NT2/D1 (cell line): ENCODE measurements at regions not wholly inside any gene's neighbourhood (a gene's known extent, or its start where the extent isn't known, plus 50 kb on each side); places are given as distances from the start of the nearest gene placed in this dataset.

Experiments
- SUZ12 ChIP-seq: IDR thresholded peaks from 2 replicates; pipeline ENCODE4 v1.6.1; 2011; ENCODE audit not compliant: insufficient read length, insufficient read depth; ENCODE audit errors: extremely low read depth
- YY1 ChIP-seq: IDR thresholded peaks from 2 replicates; pipeline ENCODE4 v1.6.1; 2011; ENCODE audit not compliant: insufficient read length, insufficient read depth
- ZNF274 ChIP-seq: IDR thresholded peaks from 2 replicates; pipeline ENCODE4 v1.6.1; 2011; ENCODE audit warnings: mild to moderate bottlenecking, low read depth, low read length

DNA sequence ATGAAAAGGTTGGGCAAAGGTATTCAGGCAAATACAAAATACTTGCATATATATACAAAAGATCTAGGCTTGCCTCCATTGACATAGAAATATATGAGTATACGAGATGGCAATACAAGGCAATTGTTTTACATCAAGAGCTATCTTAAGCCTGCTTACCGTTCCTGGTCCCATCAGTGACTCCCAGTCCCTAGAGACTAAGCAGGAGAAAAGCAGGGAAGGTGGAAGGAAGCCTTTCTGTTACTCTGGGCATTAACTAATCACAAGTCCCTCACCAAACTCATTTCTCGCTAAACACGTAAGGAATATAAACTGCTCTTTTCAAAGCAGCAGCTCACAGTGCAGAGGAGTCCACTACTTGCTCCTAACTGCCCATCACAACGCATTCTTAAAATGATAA lies 125.2 kb downstream of the ZNF608 start:
- TF ChIP-seq ZNF274, result no peak
- TF ChIP-seq SUZ12, result no peak
- TF ChIP-seq YY1, result no peak
